Smooth muscle cell (in vitro differentiated cells): ENCODE measurements at regions not wholly inside any gene's neighbourhood (a gene's known extent, or its start where the extent isn't known, plus 50 kb on each side); places are given as distances from the start of the nearest gene placed in this dataset.

Source experiments
- DNase-seq: peaks from one replicate; lab custom pipeline; 2025; ENCODE audit not compliant: unreplicated experiment; lab: John Stamatoyannopoulos, UW
- H2AFZ ChIP-seq: fragments of 200-600 bp; sonication (generic); 2 replicates; pipeline ENCODE4 v1.6.0; 2016; ENCODE audit warnings: antibody characterized with exemption, low read depth, mild to moderate bottlenecking
- H3F3A ChIP-seq: fragments of 200-600 bp; sonication (generic); 2 replicates; pipeline ENCODE4 v1.6.0; 2017; ENCODE audit warnings: antibody characterized with exemption, low read depth
- H3K27ac ChIP-seq: fragments of 200-600 bp; sonication (generic); 2 replicates; pipeline ENCODE4 v1.5.1; 2016; ENCODE audit warnings: low read depth, mild to moderate bottlenecking
- H3K27me3 ChIP-seq: fragments of 200-600 bp; sonication (generic); 2 replicates; pipeline ENCODE4 v1.6.1; 2016; ENCODE audit warnings: low read depth, mild to moderate bottlenecking
- H3K36me3 ChIP-seq: fragments of 200-600 bp; sonication (generic); 2 replicates; pipeline ENCODE4 v1.5.1; 2016; ENCODE audit warnings: low read depth
- H3K4me1 ChIP-seq: fragments of 200-600 bp; sonication (generic); 2 replicates; pipeline ENCODE4 v1.5.1; 2016; ENCODE audit warnings: low read depth
- H3K4me2 ChIP-seq: fragments of 200-600 bp; sonication (generic); 2 replicates; pipeline ENCODE4 v1.6.0; 2016; ENCODE audit warnings: mild to moderate bottlenecking
- H3K4me3 ChIP-seq: fragments of 200-600 bp; sonication (generic); 2 replicates; pipeline ENCODE4 v1.5.1; 2016; ENCODE audit warnings: mild to moderate bottlenecking
- H3K79me2 ChIP-seq: fragments of 200-600 bp; sonication (generic); 2 replicates; pipeline ENCODE4 v1.6.0; 2016; ENCODE audit warnings: low read depth, mild to moderate bottlenecking
- H3K9ac ChIP-seq: fragments of 200-600 bp; sonication (generic); 2 replicates; pipeline ENCODE4 v1.6.0; 2016; ENCODE audit warnings: low read depth
- H3K9me3 ChIP-seq: fragments of 200-600 bp; sonication (generic); replicated peaks from 2 replicates; pipeline ENCODE4 v1.5.1; 2016; ENCODE audit warnings: low read depth
- H4K20me1 ChIP-seq: fragments of 200-600 bp; sonication (generic); 2 replicates; pipeline ENCODE4 v1.6.0; 2016; ENCODE audit warnings: low read depth
- CTCF ChIP-seq: fragments of 200-600 bp; sonication (generic); IDR thresholded peaks from 2 replicates; pipeline ENCODE4 v1.5.1; 2017; ENCODE audit warnings: borderline replicate concordance, mild to moderate bottlenecking, antibody characterized with exemption; ENCODE audit not compliant: insufficient read depth, poor library complexity, severe bottlenecking
- WGBS: methylation state at CpG from one replicate; pipeline ENCODE4 v1.1.7; 2016; ENCODE audit warnings: low lambda C conversion rate; 5-methylcytosine and 5-hydroxymethylcytosine counted together

- Histone ChIP-seq H3F3A (no peaks in the 10 kb centered on the region), H3K36me3 (no peaks in the 10 kb centered on the region), H3K4me2 (no peak overlapping the region), H3K9me3 (no peaks in the 10 kb centered on the region), H3K27ac (no peak overlapping the region), H3K9ac (no peak overlapping the region), H3K4me1 (no peaks in the 10 kb centered on the region), H2AFZ (no peak overlapping the region), H3K79me2 (no peaks in the 10 kb centered on the region), H3K27me3 (no peaks in the 10 kb centered on the region), H4K20me1 (no peaks in the 10 kb centered on the region), H3K4me3 (no peak overlapping the region)
- DNase-seq: no peak
- TF ChIP-seq CTCF: no peak
- WGBS: 89% methylated on average over 3 of the region's 3 CpGs
These were observed 183.9 kb downstream of the C1orf94 start for GRCh38 chr1:34360574-34360973.

- Histone ChIP-seq H2AFZ (no peak overlapping the region), H3K4me1 (no peaks in the 10 kb centered on the region), H3K27ac (no peak overlapping the region), H3K36me3 (no peaks in the 10 kb centered on the region), H3K4me2 (no peak overlapping the region), H3K9ac (no peak overlapping the region), H4K20me1 (no peaks in the 10 kb centered on the region), H3F3A (no peaks in the 10 kb centered on the region), H3K27me3 (no peaks in the 10 kb centered on the region), H3K4me3 (no peak overlapping the region), H3K79me2 (no peaks in the 10 kb centered on the region), H3K9me3 (no peaks in the 10 kb centered on the region)
- 58% methylated on average over 3 of the region's 3 CpGs for WGBS
- no peak for TF ChIP-seq CTCF
- DNase-seq: no peak
These were observed 184.4 kb downstream of the C1orf94 start for GRCh38 chr1:34361121-34361520.

DNA sequence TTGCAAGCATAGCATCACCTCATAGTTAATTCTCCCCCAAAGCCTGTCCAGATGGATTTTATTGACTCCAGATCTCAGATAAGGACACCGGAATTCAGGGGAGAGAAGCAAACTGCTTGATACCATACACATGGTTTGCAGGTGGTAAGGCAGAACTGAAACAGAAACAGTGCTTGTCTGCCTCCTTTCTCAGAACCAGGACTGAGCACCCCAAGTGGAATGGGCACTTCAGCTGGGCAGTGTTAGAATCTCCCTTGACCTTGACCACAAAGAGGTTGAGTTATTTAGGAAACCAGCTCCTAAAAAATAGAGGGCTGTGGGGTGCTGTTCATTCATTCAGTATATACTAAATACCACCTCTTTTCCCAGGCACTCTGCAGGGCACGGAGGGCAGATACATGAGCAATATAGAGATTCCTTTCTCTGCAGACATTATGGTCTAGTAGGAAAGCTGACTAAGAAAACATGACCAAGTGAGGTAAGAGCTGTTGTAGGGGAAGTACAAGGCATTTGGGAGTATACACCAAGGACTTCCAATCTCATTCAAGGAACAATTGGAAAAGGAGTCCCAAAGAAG, 185.2 kb downstream of the C1orf94 start:
- Histone ChIP-seq H4K20me1 (no peaks in the 10 kb centered on the region), H2AFZ (no peak overlapping the region), H3K79me2 (no peaks in the 10 kb centered on the region), H3K36me3 (no peaks in the 10 kb centered on the region), H3F3A (no peaks in the 10 kb centered on the region), H3K4me2 (no peak overlapping the region), H3K4me1 (no peaks in the 10 kb centered on the region), H3K9me3 (no peaks in the 10 kb centered on the region), H3K9ac (no peak overlapping the region), H3K27ac (no peak overlapping the region), H3K4me3 (no peak overlapping the region), H3K27me3 (peaks cover 1% of the 10 kb centered on the region)
- TF ChIP-seq CTCF: no peak
- 67% methylated on average over 2 of the region's 2 CpGs for WGBS
- DNase-seq: no peak

- no peaks in the 10 kb centered on the region for H4K20me1 ChIP-seq
- H2AFZ ChIP-seq: no peak overlapping the region
- H3K27me3 ChIP-seq: peaks cover 3% of the 10 kb centered on the region
- TF ChIP-seq CTCF: no peak
- no peak for DNase-seq
- no peaks in the 10 kb centered on the region for H3K4me1 ChIP-seq
- H3K79me2 ChIP-seq: no peaks in the 10 kb centered on the region
- H3F3A ChIP-seq: no peaks in the 10 kb centered on the region
- H3K9ac ChIP-seq: no peak overlapping the region
- no peaks in the 10 kb centered on the region for H3K36me3 ChIP-seq
- WGBS: 77% methylated on average over 4 of the region's 4 CpGs
- no peaks in the 10 kb centered on the region for H3K9me3 ChIP-seq
- no peak overlapping the region for H3K4me3 ChIP-seq
- H3K27ac ChIP-seq: no peak overlapping the region
- H3K4me2 ChIP-seq: no peak overlapping the region
These were observed 186.2 kb downstream of the C1orf94 start for GRCh38 chr1:34362949-34363348.
